Neural progenitor cell (in vitro differentiated cells): ENCODE measurements at regions not wholly inside any gene's neighbourhood (a gene's known extent, or its start where the extent isn't known, plus 50 kb on each side); places are given as distances from the start of the nearest gene placed in this dataset.

Source experiments
- EZH2 ChIP-seq: fragments of 200-600 bp; sonication (generic); IDR thresholded peaks from 2 replicates; pipeline ENCODE4 v1.6.1; 2017; ENCODE audit warnings: antibody characterized with exemption, mild to moderate bottlenecking, moderate library complexity
- EZH2phosphoT487 ChIP-seq: fragments of 200-600 bp; sonication (generic); IDR thresholded peaks from 2 replicates; pipeline ENCODE4 v1.6.1; 2017; ENCODE audit warnings: antibody characterized with exemption
- TF ChIP-seq, protein P1 (sequence below): fragments of 200-600 bp; sonication (generic); IDR thresholded peaks from 2 replicates; pipeline ENCODE4 v1.5.1; 2017; ENCODE audit warnings: antibody characterized with exemption, mild to moderate bottlenecking

DNA sequence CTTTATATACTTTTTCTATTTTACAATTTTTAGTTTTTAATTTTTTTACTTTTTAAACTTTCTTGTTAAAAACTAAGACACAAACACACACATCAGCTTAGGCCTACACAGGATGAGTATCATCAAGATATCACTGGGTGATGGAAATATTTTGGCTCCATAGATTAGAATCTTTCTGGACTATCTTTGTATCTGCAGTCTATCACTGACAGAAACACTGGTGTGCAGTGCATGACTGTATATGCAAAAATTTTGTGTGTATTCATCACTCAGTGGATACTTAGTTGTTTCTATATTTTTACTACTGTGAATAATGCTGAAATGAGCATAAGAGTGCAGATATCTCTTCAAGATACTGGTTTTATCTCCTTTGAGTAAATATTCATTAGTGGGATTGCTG lies 68.0 kb upstream of the GPC6 start:
- TF ChIP-seq, protein P1, sequence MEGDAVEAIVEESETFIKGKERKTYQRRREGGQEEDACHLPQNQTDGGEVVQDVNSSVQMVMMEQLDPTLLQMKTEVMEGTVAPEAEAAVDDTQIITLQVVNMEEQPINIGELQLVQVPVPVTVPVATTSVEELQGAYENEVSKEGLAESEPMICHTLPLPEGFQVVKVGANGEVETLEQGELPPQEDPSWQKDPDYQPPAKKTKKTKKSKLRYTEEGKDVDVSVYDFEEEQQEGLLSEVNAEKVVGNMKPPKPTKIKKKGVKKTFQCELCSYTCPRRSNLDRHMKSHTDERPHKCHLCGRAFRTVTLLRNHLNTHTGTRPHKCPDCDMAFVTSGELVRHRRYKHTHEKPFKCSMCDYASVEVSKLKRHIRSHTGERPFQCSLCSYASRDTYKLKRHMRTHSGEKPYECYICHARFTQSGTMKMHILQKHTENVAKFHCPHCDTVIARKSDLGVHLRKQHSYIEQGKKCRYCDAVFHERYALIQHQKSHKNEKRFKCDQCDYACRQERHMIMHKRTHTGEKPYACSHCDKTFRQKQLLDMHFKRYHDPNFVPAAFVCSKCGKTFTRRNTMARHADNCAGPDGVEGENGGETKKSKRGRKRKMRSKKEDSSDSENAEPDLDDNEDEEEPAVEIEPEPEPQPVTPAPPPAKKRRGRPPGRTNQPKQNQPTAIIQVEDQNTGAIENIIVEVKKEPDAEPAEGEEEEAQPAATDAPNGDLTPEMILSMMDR = no peak
- TF ChIP-seq EZH2 (no peak), EZH2phosphoT487 (no peak)
